GM12891 (cell line): ENCODE measurements at regions not wholly inside any gene's neighbourhood (a gene's known extent, or its start where the extent isn't known, plus 50 kb on each side); places are given as distances from the start of the nearest gene placed in this dataset.
"Not testable (repeated sequence)": the region's sequence is repeated elsewhere in the genome, so short reads cannot be mapped to it uniquely, and the experiment has no call there.

Experiments
- DNase-seq: peaks from one replicate; pipeline ENCODE4 v3.0.0; 2011; ENCODE audit warnings: low spot score; ENCODE audit not compliant: insufficient read length
- FAIRE-seq: peaks from 2 replicates; lab custom pipeline; 2011; peaks lifted over from hg19 to GRCh38; lab: Jason Lieb, UNC
- PAX5 ChIP-seq: IDR thresholded peaks from 2 replicates; pipeline ENCODE4 v1.6.1; 2011; ENCODE audit warnings: low read length, moderate library complexity, mild to moderate bottlenecking; ENCODE audit not compliant: insufficient read depth, severe bottlenecking
- POLR2A ChIP-seq: IDR thresholded peaks from 2 replicates; pipeline ENCODE4 v1.6.1; 2011; ENCODE audit warnings: low read depth, low read length, control low read depth
- POLR2AphosphoS5 ChIP-seq: IDR thresholded peaks from 2 replicates; pipeline ENCODE4 v1.6.1; 2011; ENCODE audit warnings: low read depth, low read length, control low read depth
- POU2F2 ChIP-seq: IDR thresholded peaks from 2 replicates; pipeline ENCODE4 v1.6.1; 2011; ENCODE audit warnings: low read depth, mild to moderate bottlenecking, control low read depth, low read length, moderate library complexity
- SPI1 ChIP-seq: IDR thresholded peaks from 2 replicates; pipeline ENCODE4 v1.6.1; 2011; ENCODE audit warnings: low read depth, low read length, control low read depth
- TAF1 ChIP-seq: IDR thresholded peaks from 2 replicates; pipeline ENCODE4 v1.6.1; 2011; ENCODE audit warnings: low read depth, low read length, control low read depth

DNA sequence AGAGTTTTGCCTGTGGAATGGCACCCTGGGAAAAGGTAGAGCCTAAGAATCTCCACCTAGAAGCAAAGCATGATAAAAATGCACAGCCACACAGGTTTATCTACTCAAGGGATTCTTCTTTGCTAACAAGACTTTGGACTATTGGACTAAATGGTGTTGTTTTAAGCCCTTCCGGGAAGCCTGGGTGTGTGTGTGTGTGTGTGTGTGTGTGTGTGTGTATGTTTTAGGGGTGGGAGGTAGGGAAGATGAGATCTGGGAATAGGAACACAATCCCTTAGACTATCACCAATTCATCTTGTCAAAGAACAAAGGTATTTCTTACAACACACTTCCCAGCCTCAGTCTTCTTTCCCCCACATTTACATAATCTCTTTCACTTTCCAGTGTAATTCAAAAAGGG is 327.5 kb upstream of the FGF16 start:
- FAIRE-seq (no peak), DNase-seq (no peak)
- no peak for TF ChIP-seq TAF1
- TF ChIP-seq POLR2AphosphoS5, result no peak
- no peak for TF ChIP-seq POU2F2
- TF ChIP-seq POLR2A, result no peak

DNA sequence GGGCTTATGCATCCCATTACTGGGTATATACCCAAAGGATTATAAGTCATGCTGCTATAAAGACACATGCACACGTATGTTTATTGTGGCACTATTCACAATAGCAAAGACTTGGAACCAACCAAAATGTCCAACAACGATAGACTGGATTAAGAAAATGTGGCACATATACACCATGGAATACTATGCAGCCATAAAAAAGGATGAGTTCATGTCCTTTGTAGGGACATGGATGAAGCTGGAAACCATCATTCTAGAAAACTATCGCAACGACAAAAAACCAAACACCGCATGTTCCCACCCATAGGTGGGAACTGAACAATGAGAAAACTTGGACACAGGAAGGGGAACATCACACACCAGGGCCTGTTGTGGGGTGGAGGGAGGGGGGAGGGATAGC is 323.3 kb upstream of the FGF16 start:
- not testable (repeated sequence) for FAIRE-seq, DNase-seq

- not testable (repeated sequence) for DNase-seq, FAIRE-seq
Observed at GRCh38 chrX:77127571-77127970, 319.6 kb upstream of the FGF16 start.

- FAIRE-seq (no peak), DNase-seq (no peak)
- TF ChIP-seq TAF1 (no peak), POLR2AphosphoS5 (no peak), POU2F2 (no peak), POLR2A (no peak), PAX5 (no peak), SPI1 (no peak)
Observed at GRCh38 chrX:77143907-77144306, 303.3 kb upstream of the FGF16 start.

DNA sequence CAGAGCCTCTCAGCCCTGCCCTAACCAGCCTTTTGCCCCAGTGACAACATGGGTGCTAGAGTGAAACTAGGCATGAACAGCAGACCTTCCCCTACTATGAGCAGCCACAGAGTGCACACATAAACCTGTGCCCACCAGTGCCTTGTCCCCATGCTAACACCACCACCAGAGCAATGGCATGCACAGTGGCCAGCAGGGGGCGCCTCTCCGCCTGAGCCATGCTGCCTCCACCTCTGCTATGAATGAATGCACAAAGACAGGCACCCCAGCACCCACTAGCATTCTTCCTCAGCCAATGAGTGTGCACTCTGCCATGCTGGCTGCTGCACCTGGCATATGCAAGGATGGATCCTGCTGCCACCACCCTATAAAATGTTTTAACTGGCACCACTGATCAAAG is 286.9 kb upstream of the FGF16 start:
- TF ChIP-seq PAX5, result no peak
- TF ChIP-seq POU2F2, result no peak
- no peak for TF ChIP-seq TAF1
- TF ChIP-seq POLR2A, result no peak
- no peak for TF ChIP-seq POLR2AphosphoS5
- TF ChIP-seq SPI1, result no peak
- DNase-seq, result no peak
- no peak for FAIRE-seq

- FAIRE-seq (no peak), DNase-seq (no peak)
- TF ChIP-seq PAX5 (no peak), POLR2A (no peak), TAF1 (no peak), POLR2AphosphoS5 (no peak), SPI1 (no peak), POU2F2 (no peak)
Observed at GRCh38 chrX:77162777-77163176, 284.4 kb upstream of the FGF16 start.

DNA sequence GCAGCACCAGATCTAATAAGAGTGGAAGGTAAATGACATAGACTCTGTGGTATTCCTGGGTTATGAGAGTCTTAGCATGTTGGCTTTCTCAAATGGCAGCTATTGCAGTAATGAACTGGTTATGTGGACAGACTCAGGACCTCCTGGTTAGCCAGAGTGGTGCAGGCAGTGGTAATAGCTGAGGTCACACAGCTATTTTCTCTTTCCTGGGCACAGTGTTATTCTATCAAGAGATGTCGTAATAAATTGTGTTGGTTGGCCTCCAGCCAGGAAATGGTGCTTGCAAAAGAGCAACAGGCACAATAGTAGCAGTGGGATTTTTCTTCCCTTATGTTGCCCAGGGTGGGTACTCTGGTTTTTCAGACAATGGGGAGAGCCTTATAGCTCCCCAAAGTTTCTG is 279.2 kb upstream of the FGF16 start:
- FAIRE-seq, result no peak
- TF ChIP-seq POU2F2, result no peak
- TF ChIP-seq POLR2AphosphoS5, result no peak
- no peak for TF ChIP-seq POLR2A
- TF ChIP-seq TAF1, result no peak
- TF ChIP-seq PAX5, result no peak
- no peak for TF ChIP-seq SPI1

GRCh38 chrX:77174680-77175519 is 272.3 kb upstream of the FGF16 start:
- DNase-seq (no peak), FAIRE-seq (no peak)

More for the DNA sequence above, 279.2 kb upstream of the FGF16 start:
- DNase-seq, result no peak

DNA sequence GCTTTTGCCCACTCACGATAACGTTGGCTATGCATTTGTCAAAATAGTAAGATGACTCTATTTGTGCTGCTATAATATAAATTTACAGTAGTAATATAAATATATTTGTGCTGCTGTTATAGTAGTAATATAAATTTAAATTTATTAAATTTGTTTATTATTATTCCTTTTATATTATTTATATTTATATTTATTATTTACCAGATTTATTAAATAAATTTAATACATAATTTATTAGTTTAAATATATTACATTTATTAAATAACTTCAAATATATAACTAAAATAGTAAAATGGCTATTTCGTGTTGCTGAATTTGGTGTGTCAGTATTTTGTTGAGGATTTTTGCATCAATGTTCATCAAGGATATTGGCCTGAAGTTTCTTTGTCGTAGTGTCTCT is 246.5 kb upstream of the FGF16 start:
- no peak for FAIRE-seq
- TF ChIP-seq SPI1 (no peak), POLR2AphosphoS5 (no peak), PAX5 (no peak), TAF1 (no peak), POU2F2 (no peak), POLR2A (no peak)
- DNase-seq, result no peak

More at GRCh38 chrX:77174680-77175519, 272.3 kb upstream of the FGF16 start:
- TF ChIP-seq POU2F2, result no peak
- TF ChIP-seq POLR2AphosphoS5, result no peak
- no peak for TF ChIP-seq POLR2A
- TF ChIP-seq SPI1, result no peak
- no peak for TF ChIP-seq TAF1
- no peak for TF ChIP-seq PAX5

GRCh38 chrX:77223046-77223445 is 224.1 kb upstream of the FGF16 start:
- TF ChIP-seq POLR2AphosphoS5, result no peak
- TF ChIP-seq PAX5, result no peak
- TF ChIP-seq TAF1, result no peak
- no peak for TF ChIP-seq POLR2A
- TF ChIP-seq POU2F2, result no peak
- TF ChIP-seq SPI1, result no peak
- FAIRE-seq (no peak), DNase-seq (no peak)
